ENCODE measurements at regions not wholly inside any gene's neighbourhood (a gene's known extent, or its start where the extent isn't known, plus 50 kb on each side); places are given as distances from the start of the nearest gene placed in this dataset.

DNA sequence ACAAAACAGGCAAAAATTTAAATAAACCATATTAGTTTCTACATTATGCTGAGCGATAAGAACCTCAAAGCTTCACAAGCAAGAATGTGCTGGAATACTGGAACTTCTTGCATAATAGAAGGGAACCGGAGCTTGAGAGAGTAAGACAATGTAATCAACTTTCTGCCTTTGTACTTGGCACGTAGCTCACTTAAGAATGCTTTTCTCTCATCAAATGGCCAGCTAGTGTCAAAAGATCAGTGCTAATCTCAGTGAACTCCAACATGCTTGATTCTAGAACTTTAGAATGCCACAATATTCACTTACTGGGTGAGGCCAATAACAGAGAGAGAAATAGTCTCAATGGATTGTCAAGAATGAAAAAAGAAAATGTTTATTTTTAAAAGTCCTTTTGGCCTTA is 486.1 kb upstream of the LRRC7 start:
- no peak for TF ChIP-seq POLR2A (IDR thresholded peaks at IDR 0.05)
- TF ChIP-seq, protein P1, sequence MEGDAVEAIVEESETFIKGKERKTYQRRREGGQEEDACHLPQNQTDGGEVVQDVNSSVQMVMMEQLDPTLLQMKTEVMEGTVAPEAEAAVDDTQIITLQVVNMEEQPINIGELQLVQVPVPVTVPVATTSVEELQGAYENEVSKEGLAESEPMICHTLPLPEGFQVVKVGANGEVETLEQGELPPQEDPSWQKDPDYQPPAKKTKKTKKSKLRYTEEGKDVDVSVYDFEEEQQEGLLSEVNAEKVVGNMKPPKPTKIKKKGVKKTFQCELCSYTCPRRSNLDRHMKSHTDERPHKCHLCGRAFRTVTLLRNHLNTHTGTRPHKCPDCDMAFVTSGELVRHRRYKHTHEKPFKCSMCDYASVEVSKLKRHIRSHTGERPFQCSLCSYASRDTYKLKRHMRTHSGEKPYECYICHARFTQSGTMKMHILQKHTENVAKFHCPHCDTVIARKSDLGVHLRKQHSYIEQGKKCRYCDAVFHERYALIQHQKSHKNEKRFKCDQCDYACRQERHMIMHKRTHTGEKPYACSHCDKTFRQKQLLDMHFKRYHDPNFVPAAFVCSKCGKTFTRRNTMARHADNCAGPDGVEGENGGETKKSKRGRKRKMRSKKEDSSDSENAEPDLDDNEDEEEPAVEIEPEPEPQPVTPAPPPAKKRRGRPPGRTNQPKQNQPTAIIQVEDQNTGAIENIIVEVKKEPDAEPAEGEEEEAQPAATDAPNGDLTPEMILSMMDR (IDR thresholded peaks at IDR 0.05): no peak
